Renal cortical epithelial cell (primary cell): ENCODE measurements at regions not wholly inside any gene's neighbourhood (a gene's known extent, or its start where the extent isn't known, plus 50 kb on each side); places are given as distances from the start of the nearest gene placed in this dataset.

Experiments
- DNase-seq: peaks from one replicate; pipeline ENCODE4 v3.0.0-alpha.2; 2011; ENCODE audit warnings: low read depth

DNA sequence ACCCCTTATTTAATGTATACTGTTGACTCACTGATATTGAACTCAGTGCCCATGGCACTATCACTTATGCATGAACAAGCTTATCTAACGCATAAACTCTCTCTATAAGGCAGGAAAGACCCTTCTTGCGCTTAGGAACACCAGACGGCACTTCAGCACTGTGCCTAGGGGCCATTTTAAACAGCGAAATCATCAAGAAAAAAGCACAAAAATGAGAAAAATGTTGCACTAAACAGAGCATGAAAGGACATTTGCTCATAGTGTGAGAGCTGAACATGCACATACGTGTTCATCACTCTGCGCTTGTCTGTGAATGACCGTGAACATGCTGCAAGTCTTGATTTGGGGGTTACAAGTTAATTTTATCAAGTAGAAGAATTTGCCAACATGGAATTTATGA lies 109.6 kb downstream of the WDR11 start:
- DNase-seq = no peak

DNA sequence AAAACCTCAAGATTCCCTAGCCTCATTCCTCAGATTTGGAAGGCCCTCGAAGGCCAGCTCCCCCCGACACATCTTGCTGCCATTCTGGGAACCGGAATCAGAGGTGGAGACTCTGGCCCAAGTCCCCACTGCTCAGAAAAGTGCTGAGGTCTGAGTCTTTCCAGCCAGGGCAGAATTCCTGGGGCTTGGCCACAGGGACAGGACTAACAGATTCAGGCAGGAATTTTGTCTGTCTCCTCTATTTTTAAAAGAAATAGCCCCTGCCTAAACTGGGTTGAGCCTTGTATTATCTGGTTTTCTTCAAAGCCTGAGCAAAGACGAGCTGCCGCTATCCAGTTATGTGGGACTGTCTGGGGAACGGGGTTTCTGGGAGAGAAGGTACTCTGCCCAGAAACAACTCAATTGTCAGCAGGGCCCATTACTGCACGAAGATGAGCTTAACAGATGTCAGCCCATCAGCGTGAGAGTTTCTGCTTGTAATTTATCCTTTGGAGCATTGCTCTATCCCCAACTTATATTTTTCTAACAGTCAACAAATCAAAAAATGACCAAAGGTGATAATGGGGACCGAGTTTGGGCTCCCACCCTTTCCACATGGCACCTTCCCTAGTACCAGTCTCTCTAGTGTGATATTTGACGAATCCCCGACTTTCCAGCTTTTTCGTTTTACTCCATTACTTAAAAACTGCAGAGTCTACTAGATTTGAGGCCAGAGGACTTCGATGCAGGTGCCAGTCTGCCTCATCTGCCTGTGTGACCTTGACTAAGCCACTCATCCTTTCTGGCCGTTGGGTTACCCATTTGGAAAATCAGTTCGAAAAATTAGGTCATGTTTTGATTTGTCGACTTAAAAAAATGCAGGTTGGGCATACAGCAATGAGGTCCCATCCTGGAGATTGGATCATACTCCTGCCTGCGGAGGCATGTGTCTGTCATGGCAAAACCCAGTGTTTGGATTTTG lies 110.9 kb downstream of the WDR11 start:
- DNase-seq = no peak

DNA sequence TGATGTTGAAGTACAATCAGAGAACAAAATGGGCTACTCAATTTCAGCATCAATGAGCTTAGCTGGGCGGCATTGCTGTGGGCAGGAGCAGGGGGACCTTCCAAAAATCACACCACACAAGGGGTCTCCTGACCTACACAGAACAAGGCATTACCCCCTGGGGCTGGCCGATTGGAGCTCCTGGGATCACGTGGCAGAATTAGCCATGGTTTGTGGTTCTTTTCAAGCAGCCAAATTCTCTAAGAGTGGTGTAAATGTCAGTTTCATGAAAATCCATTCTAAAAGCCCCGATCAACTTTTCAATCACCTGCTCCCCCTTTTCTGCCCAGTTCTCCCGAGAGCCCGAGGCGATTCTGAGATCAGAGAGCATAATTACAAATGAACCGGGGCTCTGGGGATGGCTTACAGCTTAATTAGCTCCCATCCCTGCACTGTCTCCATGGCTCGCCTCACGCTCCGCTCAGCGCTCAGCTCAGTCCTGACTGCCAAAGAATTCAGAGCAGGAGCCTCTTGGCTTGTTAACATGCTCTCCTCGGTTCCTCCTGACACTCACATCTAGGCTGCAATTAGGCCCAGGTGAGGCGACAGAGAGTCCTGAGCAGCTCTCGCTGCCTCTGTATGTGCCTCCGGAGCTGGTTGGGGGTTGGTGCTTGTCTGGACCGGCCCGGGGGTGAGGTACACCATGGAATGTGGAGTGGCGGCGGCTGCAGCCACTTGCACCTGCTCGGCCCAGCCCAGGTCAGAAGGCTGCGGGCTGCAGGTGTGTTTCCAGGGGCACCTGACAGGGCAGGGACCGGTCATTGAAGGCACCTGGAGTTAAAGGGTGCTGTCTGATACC lies 111.8 kb downstream of the WDR11 start:
- no peak for DNase-seq

DNA sequence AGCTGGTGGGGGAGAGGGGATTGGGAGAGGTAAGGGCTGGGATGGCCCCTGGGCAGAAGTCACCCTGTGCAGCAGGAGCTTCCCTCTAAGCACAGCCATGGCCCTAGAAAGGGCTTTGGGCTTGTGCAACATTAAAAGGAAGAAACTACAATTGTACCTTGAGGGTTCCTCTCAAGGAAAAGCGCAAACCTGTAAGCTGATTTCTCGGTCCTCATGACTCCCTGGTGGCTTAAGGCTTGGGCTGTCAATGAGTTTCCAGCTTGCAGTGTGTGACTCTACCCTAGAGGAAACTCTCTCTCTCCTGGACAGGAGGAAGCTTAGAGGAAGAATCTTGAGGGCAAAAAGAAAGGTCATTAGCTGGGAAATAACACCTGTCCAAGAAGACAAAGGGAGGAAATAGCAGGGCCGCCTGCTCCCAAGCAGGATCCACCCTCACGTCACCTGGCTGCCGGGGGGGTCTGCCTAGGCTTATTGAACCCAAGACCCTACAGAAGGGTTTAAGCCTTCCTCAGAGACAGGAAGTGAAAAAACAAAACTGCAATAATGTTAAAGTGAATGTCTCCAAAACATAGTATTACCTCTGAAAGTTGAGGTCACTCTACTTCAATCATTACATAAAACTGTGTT lies 112.5 kb downstream of the WDR11 start:
- DNase-seq = no peak

GRCh38 chr10:120966657-120967045 lies 115.5 kb downstream of the WDR11 start:
- no peak for DNase-seq

DNA sequence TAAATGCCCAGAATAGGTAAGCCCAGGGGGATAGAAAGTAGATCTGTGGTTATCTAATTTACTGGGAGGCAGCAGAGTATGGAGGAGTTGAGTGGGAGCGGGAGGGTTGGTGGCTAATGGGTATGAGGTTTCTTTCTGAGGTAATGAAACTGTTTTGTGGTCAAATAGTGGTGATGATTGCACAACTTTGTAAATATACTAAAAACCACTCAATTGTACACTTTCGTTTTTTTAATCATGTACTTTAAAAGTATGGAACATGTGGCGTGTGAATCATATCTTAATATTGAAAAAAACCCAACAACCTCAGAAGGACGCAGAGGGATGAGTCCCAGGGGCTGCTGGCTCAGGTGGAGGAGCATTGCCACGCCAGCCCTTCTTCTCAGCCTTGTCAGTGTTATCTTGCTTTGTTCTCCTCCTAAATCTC lies 118.1 kb downstream of the WDR11 start:
- DNase-seq = peak; percentile 88

DNA sequence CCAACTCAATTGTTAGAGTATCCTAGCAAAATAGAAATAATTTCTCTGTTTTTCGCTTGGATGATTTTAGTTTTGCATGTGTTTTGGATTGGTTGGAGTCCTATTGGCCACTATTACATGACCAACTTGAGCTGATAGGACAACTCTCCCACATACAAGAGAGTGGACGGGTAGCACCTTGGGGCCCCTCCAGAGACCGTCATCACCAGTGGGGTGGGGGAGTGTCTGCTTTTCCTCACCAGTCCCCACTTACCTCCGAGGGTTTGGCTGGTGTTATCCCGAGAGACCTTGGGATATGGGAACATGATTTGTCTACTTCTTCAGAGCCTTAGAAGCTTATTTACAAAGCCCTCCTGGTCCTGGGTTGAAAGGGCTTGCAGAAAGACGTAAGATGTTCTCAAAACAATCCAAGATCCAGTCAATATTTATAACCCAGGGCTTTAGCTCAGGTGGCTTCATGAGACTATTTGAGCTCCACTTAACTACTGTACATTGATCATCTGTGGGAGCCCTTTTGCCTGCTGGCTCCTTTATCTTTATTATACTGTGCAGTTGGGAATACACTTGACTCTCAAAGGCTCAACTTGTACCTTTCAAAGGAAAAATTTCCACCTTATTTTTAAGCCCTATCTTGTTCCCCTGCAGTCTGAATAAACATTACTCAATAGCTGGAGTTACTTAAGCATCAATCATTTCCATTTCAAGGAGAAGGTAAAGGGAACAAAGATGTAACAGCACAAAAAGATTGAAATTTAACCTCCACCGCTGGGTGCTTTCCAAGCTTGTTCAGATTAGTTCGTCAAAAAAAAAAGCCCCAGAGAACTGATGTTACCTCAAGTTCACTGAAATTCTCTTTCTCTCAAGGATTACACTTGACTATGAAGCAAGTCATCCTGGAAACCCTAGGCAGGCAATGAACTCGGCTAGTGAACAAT lies 119.7 kb downstream of the WDR11 start:
- peak; percentile 93 for DNase-seq

GRCh38 chr10:120971671-120972070 lies 120.5 kb downstream of the WDR11 start:
- DNase-seq = no peak

GRCh38 chr10:120972259-120972658 lies 121.1 kb downstream of the WDR11 start:
- no peak for DNase-seq

- DNase-seq = no peak
Observed at GRCh38 chr10:120975072-120975867, 124.1 kb downstream of the WDR11 start.

- no peak for DNase-seq
Observed at GRCh38 chr10:120975868-120976225, 124.7 kb downstream of the WDR11 start.

- no peak for DNase-seq
Observed at GRCh38 chr10:120977897-120978296, 126.7 kb downstream of the WDR11 start.

DNA sequence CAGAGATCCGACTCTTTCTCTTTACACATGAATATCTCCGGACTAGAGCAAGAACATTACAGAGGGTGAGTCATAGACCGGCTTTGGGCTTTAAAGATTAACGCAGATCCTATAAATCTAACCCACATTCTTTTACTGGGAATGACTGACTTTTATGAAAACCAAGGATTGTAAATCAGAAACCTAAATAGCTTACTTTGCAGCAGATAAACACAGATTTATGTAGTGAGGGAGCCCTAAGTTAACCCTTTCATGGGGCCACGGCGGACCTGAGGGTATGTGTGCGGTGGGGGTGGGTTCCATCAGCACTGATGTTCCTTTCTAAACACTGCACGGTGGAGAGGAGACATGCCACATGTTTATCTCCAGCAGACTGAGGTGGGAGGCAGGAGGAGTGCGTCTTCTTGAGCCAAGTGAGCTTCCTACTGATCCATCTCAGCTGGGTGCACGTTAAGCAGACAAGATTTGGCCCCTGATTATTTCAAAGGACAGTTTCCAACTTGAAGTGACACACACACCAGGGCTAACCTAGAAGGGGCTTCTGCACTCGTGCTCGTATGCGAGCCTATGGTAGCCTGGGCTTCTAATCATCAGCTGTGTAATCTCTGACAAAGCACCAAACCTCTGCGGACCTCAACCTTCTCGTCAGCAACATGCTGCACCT lies 127.6 kb downstream of the WDR11 start:
- peak; percentile 91 for DNase-seq

DNA sequence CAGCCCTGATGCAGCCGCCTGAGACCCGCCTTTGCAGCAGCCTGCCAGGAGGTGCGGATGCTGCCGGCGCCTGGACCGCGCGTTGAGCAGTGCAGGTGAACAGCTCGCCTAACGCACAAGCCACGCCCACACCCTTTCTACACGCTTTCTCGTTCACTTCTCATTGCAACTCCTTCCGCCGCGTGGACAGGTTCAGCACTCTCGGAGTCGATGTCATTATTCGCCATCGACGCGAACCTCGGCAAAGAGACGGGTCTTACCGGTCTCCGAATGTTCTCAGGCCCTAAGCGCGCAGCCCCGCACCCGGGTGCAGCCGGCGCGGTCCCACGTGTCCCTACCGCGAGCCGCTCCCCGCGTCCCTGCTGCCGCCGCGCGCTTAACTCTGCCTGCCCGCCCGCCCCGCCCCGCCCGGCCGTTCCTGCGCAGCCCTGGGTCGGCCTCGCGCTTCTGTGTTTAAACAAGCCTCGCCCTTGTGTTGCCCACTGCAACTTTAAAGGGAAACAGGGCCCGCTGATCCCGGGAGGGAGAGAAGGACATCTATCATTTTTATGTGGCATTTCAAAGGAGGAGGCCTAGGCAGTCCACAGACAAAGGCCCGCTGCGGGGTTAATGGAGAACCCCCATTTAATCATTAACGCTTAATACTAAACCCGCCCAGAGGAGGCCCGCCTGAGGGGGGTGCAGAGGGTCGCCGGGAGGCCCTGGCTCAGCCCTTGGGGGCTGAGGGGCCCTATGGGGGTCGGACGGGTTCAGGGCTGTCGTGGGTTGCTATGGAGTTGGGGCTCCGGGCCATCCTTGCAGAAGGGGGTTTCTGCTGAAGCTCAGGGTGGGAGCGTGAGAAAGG lies 128.5 kb downstream of the WDR11 start:
- peak; percentile 76 for DNase-seq

DNA sequence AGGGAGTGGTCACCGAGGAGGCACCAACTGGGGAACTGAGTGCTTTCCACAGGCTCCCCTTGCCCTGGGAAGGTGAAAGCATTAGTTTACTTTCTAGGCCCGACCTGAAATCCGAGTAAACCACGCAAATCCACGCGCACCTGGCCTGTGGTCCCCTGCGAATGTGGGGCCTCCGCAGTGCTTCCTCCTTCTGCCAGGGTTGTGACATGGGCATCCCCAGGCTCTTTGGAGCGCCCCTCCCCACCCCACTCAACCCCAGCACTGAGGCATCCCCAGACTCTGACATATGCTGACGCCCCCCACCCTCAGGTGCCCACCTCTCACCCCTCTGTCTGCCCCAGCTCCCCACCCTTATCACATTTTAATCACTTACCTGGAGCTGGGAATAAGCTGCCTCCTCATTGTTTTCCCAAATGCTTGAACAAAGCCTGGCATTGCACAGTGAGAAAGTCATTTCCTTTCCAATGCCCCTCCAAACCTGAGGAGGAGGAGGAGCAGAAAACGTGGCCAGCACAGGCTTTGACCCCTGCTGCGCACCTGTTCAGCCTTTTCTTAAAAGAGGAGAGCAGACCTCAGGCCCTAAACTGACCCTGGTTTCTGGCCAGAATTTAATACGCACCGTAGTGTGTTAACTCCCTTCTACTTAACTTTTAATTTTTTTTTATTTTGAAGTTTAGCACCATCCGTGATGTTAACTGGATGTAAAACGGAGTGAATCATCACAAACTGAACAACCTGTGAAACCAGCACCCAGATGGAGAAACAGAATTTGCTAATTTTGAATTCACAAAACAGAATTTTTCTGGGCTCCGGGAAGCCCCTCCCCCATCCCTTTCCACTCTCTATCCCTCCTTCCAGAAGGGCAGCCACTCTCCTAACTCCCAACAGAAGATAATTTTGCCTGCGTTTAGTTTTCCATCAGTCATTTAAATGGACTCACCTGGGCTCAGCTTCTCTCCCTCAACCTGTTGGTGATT lies 129.4 kb downstream of the WDR11 start:
- no peak for DNase-seq

DNA sequence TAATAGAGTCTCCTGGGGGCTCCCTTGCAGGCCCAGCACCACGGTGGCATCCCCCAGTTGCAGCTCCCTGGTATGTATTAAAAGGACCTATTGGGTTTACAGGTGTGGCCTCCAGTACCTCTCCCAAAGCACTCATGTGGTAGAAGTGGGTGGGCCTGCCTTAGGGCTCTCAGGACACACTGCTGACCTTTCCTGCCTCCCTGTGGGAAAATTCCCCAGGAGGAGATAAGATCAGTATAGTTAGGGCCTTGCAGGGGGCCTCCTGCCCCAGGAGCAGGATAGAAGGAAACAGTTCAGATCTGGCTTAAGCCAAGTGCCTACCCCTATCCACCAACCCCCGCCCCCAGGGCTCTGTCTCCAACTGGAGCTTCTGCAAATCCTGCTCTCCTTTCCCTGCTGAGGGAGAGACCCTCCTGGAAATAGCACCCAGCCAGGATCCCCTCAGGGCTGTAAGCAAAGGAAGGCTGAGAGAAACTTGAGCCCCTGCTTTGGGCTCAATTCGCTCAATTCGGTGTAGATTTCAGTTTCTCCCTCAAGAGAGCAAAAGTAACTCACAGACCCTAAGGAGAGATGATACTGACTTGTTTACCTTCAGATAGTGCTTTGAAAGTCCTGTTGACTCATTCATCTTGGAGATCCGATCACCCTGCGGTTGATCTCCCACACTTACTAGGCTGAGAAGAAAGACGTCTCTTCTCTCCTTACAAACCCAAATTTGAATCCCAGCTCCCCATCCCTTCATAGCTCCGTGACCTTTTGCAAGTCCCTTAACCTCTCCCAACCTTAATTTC lies 130.6 kb downstream of the WDR11 start:
- DNase-seq = no peak

GRCh38 chr10:120982507-120982906 lies 131.3 kb downstream of the WDR11 start:
- no peak for DNase-seq
